GM12878 (cell line): ENCODE measurements at regions not wholly inside any gene's neighbourhood (a gene's known extent, or its start where the extent isn't known, plus 50 kb on each side); places are given as distances from the start of the nearest gene placed in this dataset.

Experiments used
- ATAC-seq: fragments of 200-7000 bp; cut with Tn5 transposase; 3 replicates; pipeline ENCODE4 v1.9.1; 2020; ENCODE audit warnings: mild to moderate bottlenecking, moderate library complexity
- BruUV-seq: library from RNA; stranded (reverse); fragments of 400-500 nt; replicated peaks from 2 replicates; lab custom pipeline; 2021; lab: Mats Ljungman, UMichigan
- CTCF ChIA-PET: fragments of 300-600 bp; sonication (Branson Sonifier 250); formaldehyde crosslinking; extraction: SDS; loops from one replicate; lab custom pipeline; 2021; ENCODE audit warnings: inconsistent platforms; lab: Yijun Ruan, JAX
- POLR2A ChIA-PET: fragments of 350-600 bp; formaldehyde crosslinking; extraction: SDS; loops from one replicate; lab custom pipeline; 2021; ENCODE audit warnings: inconsistent platforms; lab: Charles Lee
- RAD21 ChIA-PET: fragments of 300-600 bp; sonication (Branson Sonifier 250); formaldehyde crosslinking; loops from one replicate; lab custom pipeline; 2023; ENCODE audit warnings: antibody characterized with exemption; ENCODE audit not compliant: unreplicated experiment; lab: Charles Lee
- SMC1A ChIA-PET: fragments of 300-600 bp; sonication (Branson Sonifier 250); formaldehyde crosslinking; loops from one replicate; lab custom pipeline; 2023; ENCODE audit not compliant: unreplicated experiment, uncharacterized antibody; lab: Charles Lee
- DNase-seq: peaks from one replicate; pipeline ENCODE4 v3.0.0-alpha.2; 2011; ENCODE audit warnings: low read depth, low spot score
- FAIRE-seq: peaks from 3 replicates; lab custom pipeline; 2011; peaks lifted over from hg19 to GRCh38; lab: Jason Lieb, UNC
- H2AFZ ChIP-seq: 2 replicates; pipeline ENCODE4 v1.6.0; 2011; ENCODE audit warnings: low read depth, low read length, control low read depth; ENCODE audit not compliant: control insufficient read depth
- H3K27ac ChIP-seq: 2 replicates; pipeline ENCODE4 v1.5.1; 2011; ENCODE audit warnings: control low read depth; ENCODE audit not compliant: control insufficient read depth, insufficient read depth
- H3K27me3 ChIP-seq, 2 experiments: replicated peaks in 1 of 2; 2 replicates each; pipeline versions ENCODE4 v1.6.0 to v1.6.1; 2011; ENCODE audit warnings: low read length in 1 of 2; ENCODE audit not compliant: control insufficient read depth in 2 of 2, insufficient read depth in 2 of 2
- H3K36me3 ChIP-seq, 2 experiments: 2 replicates each; pipeline ENCODE4 v1.5.1; 2011; ENCODE audit warnings: low read length in 1 of 2; ENCODE audit not compliant: control insufficient read depth in 2 of 2, insufficient read depth in 2 of 2
- H3K4me1 ChIP-seq: 2 replicates; pipeline ENCODE4 v1.6.1; 2011; ENCODE audit warnings: mild to moderate bottlenecking, low read length, moderate library complexity, mixed read lengths; ENCODE audit not compliant: control insufficient read depth, insufficient read depth
- H3K4me2 ChIP-seq: 2 replicates; pipeline ENCODE4 v1.6.0; 2011; ENCODE audit warnings: control low read depth; ENCODE audit not compliant: control insufficient read depth, insufficient read depth
- H3K4me3 ChIP-seq: fragments of 200-600 bp; sonication (generic); 2 replicates; pipeline ENCODE4 v1.5.1; 2016
- H3K79me2 ChIP-seq: 2 replicates; pipeline ENCODE4 v1.6.0; 2011; ENCODE audit warnings: low read length; ENCODE audit not compliant: control insufficient read depth, insufficient read depth
- H3K9ac ChIP-seq: 2 replicates; pipeline ENCODE4 v1.8.0; 2011; ENCODE audit warnings: low read length, control low read depth, mixed read lengths; ENCODE audit not compliant: control insufficient read depth, insufficient read depth
- H3K9me3 ChIP-seq: replicated peaks from 3 replicates; pipeline ENCODE4 v1.5.1; 2011; ENCODE audit warnings: mild to moderate bottlenecking, low read length; ENCODE audit not compliant: control insufficient read depth, insufficient read depth
- H4K20me1 ChIP-seq: 2 replicates; pipeline ENCODE4 v1.6.0; 2011; ENCODE audit not compliant: control insufficient read depth, insufficient read depth
- BMI1 ChIP-seq: fragments of 450-650 bp; IDR thresholded peaks from 2 replicates; pipeline ENCODE4 v1.6.1; 2016; ENCODE audit warnings: mild to moderate bottlenecking, moderate library complexity, borderline replicate concordance
- DPF2 ChIP-seq: fragments of 450-650 bp; IDR thresholded peaks from 2 replicates; pipeline ENCODE4 v1.6.1; 2017; ENCODE audit warnings: mild to moderate bottlenecking
- EZH2 ChIP-seq: IDR thresholded peaks from 2 replicates; pipeline ENCODE4 v1.6.1; 2012; ENCODE audit warnings: low read depth, mild to moderate bottlenecking, control low read depth, inconsistent platforms, low read length, borderline replicate concordance; ENCODE audit not compliant: control insufficient read depth
- IKZF2 ChIP-seq, 2 experiments: fragments of 450-650 bp; IDR thresholded peaks; 2 replicates each; pipeline ENCODE4 v1.6.1; 2017; ENCODE audit warnings: mild to moderate bottlenecking in 2 of 2, moderate library complexity in 2 of 2
- NR2C1 ChIP-seq: fragments of 450-650 bp; IDR thresholded peaks from 2 replicates; pipeline ENCODE4 v1.6.1; 2017; ENCODE audit warnings: antibody characterized with exemption, mild to moderate bottlenecking, moderate library complexity
- RCOR1 ChIP-seq: conservative IDR thresholded peaks from 2 replicates; pipeline ENCODE4 v1.6.1; 2012; ENCODE audit warnings: low read depth, low read length, improper control_type of control experiment
- SIN3A ChIP-seq: IDR thresholded peaks from 2 replicates; pipeline ENCODE4 v1.6.1; 2012; ENCODE audit warnings: low read depth, low read length, improper control_type of control experiment
- SMC3 ChIP-seq: IDR thresholded peaks from 2 replicates; pipeline ENCODE4 v1.6.1; 2011; ENCODE audit warnings: low read length, improper control_type of control experiment, borderline replicate concordance
- STAT3 ChIP-seq: IDR thresholded peaks from 2 replicates; pipeline ENCODE4 v1.6.1; 2011; ENCODE audit warnings: low read depth, low read length, improper control_type of control experiment
- TAF1 ChIP-seq: IDR thresholded peaks from 2 replicates; pipeline ENCODE4 v1.6.1; 2011; ENCODE audit warnings: mild to moderate bottlenecking, low read depth, low read length, borderline replicate concordance
- ZBTB33 ChIP-seq: fragments of 450-650 bp; IDR thresholded peaks from 2 replicates; pipeline ENCODE4 v1.6.1; 2017; ENCODE audit warnings: mild to moderate bottlenecking
- WGBS: methylation state at CpG from one replicate; pipeline ENCODE4 v1.1.6; 2016; ENCODE audit warnings: low lambda C conversion rate; ENCODE audit not compliant: insufficient replicate concordance, insufficient coverage; ENCODE audit errors: missing lambda C conversion rate; 5-methylcytosine and 5-hydroxymethylcytosine counted together
- in situ Hi-C: fragments of 300-500 bp; cut with MboI; formaldehyde crosslinking; loops from 9 replicates; pipeline ENCODE4 v1.14.3; 2018; ENCODE audit warnings: mixed read lengths
- intact Hi-C: fragments of 100-400 bp; cut with micrococcal nuclease; formaldehyde crosslinking; loops from one replicate; pipeline ENCODE4 v1.14.2; 2022; ENCODE audit not compliant: unreplicated experiment
- TF ChIP-seq, protein P1 (sequence below): fragments of 450-650 bp; IDR thresholded peaks from 2 replicates; pipeline ENCODE4 v1.6.1; 2017; ENCODE audit warnings: low read depth, mild to moderate bottlenecking, moderate library complexity
- TF ChIP-seq, protein P2 (sequence below): fragments of 450-650 bp; IDR thresholded peaks from 2 replicates; pipeline ENCODE4 v1.6.1; 2016; ENCODE audit warnings: mild to moderate bottlenecking

DNA sequence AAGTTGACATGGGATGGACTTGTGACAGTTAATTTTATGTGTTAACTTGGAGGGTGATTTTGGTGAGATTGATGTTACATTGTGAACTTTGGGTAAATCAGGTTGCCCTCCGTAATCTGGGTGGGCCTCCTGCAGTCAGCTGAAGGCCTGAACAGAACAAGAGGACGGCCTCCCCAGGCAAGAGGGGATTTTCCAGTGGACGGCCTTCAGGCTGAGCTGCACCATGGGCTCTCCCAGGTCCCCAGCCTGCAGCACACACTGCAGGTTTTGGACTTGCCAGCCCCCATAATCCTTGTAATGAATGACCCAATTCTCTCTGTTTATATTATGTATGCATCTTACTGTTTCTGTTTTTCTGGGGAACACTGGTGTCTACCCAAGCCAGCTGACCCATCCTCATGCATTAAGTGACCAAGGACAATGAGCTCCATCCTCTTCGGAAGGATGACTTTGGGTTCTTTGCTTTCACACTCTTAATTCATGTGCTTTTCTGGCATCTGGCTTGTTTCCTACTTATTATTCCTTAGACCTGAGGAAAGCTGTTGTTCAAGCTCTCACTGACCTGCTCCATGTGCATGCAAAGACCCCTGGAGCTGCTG is 64.2 kb downstream of the DACT2 start:
- Histone ChIP-seq H3K27me3 (no peaks in the 10 kb centered on the region; a peak in 1 of 4 replicates), H3K4me3 (no peak overlapping the region), H3K27ac (no peak overlapping the region), H3K79me2 (no peaks in the 10 kb centered on the region), H3K4me1 (no peaks in the 10 kb centered on the region), H3K36me3 (no peaks in the 10 kb centered on the region)
- POLR2A ChIA-PET = no interaction called here
- ATAC-seq (no peak), DNase-seq (no peak)
- RAD21 ChIA-PET = no interaction called here
- no TSS peak for BruUV-seq
- in situ Hi-C loops = no loop called here
- 13% methylated on average over 4 of the region's 4 CpGs for WGBS
- CTCF ChIA-PET = no interaction called here
- TF ChIP-seq SIN3A (no peak), STAT3 (no peak), EZH2 (no peak)
- TF ChIP-seq, all 136 proteins: peak for 0
- no peak overlapping the region for H3K9ac ChIP-seq
- intact Hi-C loops = no loop called here
- SMC1A ChIA-PET = no interaction called here
- no peaks in the 10 kb centered on the region; the same call in 2 of the 3 replicates for H3K9me3 ChIP-seq
- H3K4me2 ChIP-seq = no peak overlapping the region
- no peak for FAIRE-seq
- H2AFZ ChIP-seq = no peak overlapping the region
- H4K20me1 ChIP-seq = no peaks in the 10 kb centered on the region

DNA sequence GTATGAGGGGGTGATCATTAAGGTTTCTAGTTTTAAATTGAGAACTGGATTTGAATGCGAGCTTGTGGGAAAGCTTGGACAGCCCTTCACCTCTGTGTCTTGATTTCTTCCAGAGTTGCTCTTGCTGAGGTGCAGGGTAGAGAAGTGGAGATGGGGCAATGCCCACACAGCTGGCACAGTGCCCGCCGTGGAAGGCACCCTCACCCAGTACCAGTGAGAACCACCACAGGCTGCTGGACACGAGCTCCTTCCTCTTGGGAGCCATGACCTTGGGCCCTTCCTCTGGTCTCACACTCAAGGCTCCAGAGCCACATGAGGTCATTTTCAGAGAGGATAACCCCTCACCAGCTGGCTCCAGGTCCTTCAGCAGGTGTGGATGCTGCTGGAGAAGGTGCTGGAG is 67.3 kb downstream of the DACT2 start:
- TF ChIP-seq RCOR1 (no peak), BMI1 (no peak), NR2C1 (no peak), TAF1 (no peak), SMC3 (no peak), IKZF2 (IDR thresholded peaks at IDR 0.05) (no peak), ZBTB33 (no peak), DPF2 (no peak)
- TF ChIP-seq, protein P1, sequence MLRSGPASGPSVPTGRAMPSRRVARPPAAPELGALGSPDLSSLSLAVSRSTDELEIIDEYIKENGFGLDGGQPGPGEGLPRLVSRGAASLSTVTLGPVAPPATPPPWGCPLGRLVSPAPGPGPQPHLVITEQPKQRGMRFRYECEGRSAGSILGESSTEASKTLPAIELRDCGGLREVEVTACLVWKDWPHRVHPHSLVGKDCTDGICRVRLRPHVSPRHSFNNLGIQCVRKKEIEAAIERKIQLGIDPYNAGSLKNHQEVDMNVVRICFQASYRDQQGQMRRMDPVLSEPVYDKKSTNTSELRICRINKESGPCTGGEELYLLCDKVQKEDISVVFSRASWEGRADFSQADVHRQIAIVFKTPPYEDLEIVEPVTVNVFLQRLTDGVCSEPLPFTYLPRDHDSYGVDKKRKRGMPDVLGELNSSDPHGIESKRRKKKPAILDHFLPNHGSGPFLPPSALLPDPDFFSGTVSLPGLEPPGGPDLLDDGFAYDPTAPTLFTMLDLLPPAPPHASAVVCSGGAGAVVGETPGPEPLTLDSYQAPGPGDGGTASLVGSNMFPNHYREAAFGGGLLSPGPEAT = no peak
- TF ChIP-seq, protein P2, sequence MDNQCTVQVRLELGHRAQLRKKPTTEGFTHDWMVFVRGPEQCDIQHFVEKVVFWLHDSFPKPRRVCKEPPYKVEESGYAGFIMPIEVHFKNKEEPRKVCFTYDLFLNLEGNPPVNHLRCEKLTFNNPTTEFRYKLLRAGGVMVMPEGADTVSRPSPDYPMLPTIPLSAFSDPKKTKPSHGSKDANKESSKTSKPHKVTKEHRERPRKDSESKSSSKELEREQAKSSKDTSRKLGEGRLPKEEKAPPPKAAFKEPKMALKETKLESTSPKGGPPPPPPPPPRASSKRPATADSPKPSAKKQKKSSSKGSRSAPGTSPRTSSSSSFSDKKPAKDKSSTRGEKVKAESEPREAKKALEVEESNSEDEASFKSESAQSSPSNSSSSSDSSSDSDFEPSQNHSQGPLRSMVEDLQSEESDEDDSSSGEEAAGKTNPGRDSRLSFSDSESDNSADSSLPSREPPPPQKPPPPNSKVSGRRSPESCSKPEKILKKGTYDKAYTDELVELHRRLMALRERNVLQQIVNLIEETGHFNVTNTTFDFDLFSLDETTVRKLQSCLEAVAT = no peak
- TF ChIP-seq, all 136 proteins: peak for 0
- no peak overlapping the region for H2AFZ ChIP-seq
- in situ Hi-C loops = no loop called here
- no peaks in the 10 kb centered on the region; a peak in 1 of 4 replicates for H3K27me3 ChIP-seq
- H3K36me3 ChIP-seq = no peaks in the 10 kb centered on the region
- ATAC-seq = no peak
- H3K9ac ChIP-seq = no peak overlapping the region
- no peak overlapping the region for H3K27ac ChIP-seq
- intact Hi-C loops = no loop called here
- 10% methylated on average over 4 of the region's 4 CpGs for WGBS
- BruUV-seq = no TSS peak
- ChIA-PET RAD21 (no interaction called here), CTCF (no interaction called here), SMC1A (no interaction called here), POLR2A (no interaction called here)
- no peaks in the 10 kb centered on the region for H3K4me1 ChIP-seq
- no peak overlapping the region for H3K4me2 ChIP-seq
- no peaks in the 10 kb centered on the region for H3K79me2 ChIP-seq
- no peaks in the 10 kb centered on the region; the same call in 2 of the 3 replicates for H3K9me3 ChIP-seq
- no peak for DNase-seq
- H3K4me3 ChIP-seq = no peak overlapping the region
- H4K20me1 ChIP-seq = no peaks in the 10 kb centered on the region
- no peak for FAIRE-seq
